AG09309 (cell line): ENCODE measurements at regions not wholly inside any gene's neighbourhood (a gene's known extent, or its start where the extent isn't known, plus 50 kb on each side); places are given as distances from the start of the nearest gene placed in this dataset.
A peak's percentile ranks its signal among the peaks of the same experiment; 100 is the strongest.
"Not testable (repeated sequence)": the region's sequence is repeated elsewhere in the genome, so short reads cannot be mapped to it uniquely, and the experiment has no call there.

ENCODE experiments used
- DNase-seq: peaks from one replicate; pipeline ENCODE4 v3.0.0-alpha.2; 2010; ENCODE audit warnings: low read depth
- H3K4me3 ChIP-seq: 2 replicates; pipeline ENCODE4 v1.5.1; 2011; ENCODE audit warnings: mild to moderate bottlenecking, low read depth, low read length, moderate library complexity; ENCODE audit not compliant: control insufficient read depth
- TF ChIP-seq, protein P1 (sequence below): IDR thresholded peaks from 2 replicates; pipeline ENCODE4 v1.5.1; 2011; ENCODE audit warnings: mild to moderate bottlenecking, low read depth, low read length, inconsistent platforms; ENCODE audit not compliant: insufficient read depth, control insufficient read depth; ENCODE audit errors: missing control alignments

DNA sequence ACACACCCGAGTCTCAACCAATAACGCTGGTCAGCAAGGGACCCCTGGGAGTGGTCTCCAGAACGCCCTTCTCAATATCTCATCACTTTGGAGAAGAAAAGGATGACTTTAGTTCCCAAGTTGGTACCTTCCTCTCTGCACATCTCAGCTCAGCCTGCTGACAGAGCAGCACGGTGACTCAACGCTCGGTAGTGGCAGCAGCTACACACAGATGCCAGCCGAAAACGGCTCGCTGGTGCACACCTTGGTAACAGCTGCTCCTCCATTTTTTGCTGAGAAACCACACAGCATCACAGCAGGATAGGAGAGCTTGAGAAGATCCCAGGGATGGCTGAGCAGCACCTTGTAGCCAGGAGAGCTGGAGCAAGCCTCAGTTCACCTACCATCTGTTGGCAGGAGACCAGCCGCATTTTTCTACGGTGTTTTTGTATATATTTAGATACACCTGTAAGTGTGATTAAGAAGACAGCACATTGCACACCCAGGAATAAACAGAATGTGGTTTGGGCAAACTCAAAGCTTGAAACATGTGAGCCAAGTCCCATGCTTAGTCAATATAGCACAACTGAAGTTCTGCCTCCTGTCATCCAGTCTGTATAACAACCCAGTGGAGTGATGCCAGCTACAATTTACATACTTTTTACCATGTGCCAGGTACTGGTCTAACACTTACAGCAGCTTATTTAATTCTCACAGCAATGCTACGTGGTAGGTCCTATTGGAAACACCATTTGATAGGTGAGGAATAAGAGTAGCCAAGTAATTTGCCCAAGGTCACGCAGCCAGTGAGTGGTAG, 83.8 kb upstream of the ERCC4 start:
- TF ChIP-seq, protein P1, sequence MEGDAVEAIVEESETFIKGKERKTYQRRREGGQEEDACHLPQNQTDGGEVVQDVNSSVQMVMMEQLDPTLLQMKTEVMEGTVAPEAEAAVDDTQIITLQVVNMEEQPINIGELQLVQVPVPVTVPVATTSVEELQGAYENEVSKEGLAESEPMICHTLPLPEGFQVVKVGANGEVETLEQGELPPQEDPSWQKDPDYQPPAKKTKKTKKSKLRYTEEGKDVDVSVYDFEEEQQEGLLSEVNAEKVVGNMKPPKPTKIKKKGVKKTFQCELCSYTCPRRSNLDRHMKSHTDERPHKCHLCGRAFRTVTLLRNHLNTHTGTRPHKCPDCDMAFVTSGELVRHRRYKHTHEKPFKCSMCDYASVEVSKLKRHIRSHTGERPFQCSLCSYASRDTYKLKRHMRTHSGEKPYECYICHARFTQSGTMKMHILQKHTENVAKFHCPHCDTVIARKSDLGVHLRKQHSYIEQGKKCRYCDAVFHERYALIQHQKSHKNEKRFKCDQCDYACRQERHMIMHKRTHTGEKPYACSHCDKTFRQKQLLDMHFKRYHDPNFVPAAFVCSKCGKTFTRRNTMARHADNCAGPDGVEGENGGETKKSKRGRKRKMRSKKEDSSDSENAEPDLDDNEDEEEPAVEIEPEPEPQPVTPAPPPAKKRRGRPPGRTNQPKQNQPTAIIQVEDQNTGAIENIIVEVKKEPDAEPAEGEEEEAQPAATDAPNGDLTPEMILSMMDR = no peak
- H3K4me3 ChIP-seq = no peak overlapping the region
- no peak for DNase-seq

DNA sequence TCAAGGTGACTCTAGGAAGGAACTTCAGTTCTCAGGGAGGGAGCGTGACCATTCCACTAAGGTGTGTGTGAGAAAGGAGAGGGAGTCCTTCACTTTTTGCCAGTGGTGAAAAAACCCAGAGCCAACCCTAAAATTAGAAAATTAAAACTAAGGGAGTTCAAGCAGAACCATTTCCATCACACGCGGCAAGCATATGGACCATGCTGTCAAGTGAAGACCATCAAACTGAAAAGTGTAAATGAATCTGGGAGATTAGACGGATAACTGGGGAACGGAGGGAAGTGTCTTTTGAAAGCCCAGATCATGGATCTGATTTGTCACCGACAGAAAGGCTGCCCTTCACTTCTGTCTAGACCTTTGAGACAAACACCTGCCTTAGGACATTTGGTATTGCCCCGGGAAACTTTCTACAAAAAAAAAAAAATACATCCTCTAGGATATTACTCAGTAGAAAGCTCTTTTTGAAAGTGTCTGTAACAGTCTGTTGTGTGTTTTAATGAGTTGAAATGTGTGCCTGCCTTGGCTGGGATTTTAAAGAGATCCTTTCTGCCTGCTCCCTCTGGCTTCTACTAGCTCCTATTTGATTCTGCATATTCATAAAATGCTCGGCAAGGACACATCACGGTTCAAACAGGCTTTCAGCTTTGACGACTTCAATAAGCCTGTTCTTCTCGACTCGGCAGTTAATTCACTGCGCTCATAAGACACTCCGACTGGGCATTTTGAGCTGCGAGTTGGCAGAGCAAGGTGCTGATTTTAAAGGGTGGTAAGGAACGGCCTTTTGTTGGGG, 81.4 kb upstream of the ERCC4 start:
- no peak overlapping the region for H3K4me3 ChIP-seq
- DNase-seq = no peak
- TF ChIP-seq, protein P1 = no peak

DNA sequence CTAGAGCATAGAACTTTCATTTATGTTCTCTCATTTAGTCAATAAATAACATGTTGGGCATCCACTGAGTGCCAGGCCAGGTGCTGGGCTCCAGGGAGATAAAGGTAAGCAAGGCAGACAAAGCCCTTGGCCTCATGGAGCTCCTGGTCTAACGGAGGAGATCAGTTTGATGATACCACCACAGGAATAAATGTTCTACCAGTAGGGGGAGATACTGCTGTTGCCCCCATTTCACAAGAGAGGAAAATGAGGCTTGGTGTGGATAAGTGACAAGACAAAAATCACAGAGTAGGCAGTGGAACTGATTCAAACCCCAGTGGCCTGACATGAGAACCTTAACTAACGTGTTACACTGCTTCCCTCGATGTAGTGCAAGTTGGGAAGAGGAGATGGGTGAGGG, 80.4 kb upstream of the ERCC4 start:
- H3K4me3 ChIP-seq = no peak overlapping the region
- TF ChIP-seq, protein P1 = peak; percentile 5
- DNase-seq = no peak

DNA sequence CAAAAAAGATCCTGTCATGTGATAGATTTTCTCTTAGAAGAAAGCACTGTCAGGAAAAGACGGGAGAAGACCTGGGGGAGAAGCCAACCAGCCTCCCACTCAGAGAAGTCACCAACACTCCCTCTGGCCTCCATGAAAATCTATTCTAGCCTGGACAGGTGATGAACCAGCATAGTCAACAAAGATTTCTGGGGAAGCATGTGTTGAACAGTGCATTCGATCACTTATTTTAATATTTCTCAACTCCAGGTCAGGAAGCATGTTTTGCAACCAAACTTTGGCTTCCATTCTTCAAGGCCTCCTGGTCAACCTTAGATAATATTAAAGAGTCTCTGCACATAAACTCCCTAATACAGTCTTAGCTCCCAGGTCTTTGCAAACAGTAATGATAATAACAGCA, 74.7 kb upstream of the ERCC4 start:
- H3K4me3 ChIP-seq = no peak overlapping the region
- no peak for DNase-seq
- TF ChIP-seq, protein P1 = no peak

DNA sequence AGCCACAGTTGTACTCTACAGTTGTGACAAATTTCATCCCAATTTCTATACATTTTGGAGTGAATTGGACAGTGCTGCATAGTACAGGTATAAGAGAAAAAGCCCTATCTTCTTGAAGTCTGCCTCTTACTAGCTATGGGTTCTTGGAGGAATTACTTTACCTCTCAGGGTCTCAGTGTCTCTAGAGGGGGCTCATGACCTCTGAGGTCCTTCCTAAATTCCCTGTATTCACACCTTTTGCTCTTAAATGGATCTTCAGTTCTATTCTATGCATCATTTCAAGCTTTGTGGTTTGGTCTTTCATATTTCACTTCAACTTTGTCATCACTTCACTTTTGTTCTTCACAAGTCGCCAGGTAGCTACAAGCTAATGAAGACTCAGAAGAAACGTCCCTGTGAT, 71.2 kb upstream of the ERCC4 start:
- H3K4me3 ChIP-seq = no peak overlapping the region
- TF ChIP-seq, protein P1 = no peak
- DNase-seq = no peak

DNA sequence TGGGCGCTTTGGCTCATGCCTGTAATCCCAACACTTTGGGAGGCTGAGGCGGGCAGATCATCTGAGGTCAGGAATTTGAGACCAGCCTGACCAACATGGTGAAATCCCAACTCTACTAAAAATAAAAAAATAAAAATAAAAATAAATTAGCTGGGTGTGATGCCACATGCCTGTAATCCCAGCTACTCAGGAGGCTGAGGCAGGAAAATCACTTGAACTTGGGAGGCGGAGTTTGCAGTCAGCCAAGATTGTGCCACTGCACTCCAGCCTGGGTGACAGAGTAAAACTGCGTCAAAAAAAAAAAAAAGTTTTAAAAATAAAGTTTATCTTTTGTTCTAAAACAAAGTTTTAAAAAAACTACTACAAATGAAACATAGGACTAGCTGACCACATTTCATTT, 69.8 kb upstream of the ERCC4 start:
- DNase-seq = not testable (repeated sequence)

DNA sequence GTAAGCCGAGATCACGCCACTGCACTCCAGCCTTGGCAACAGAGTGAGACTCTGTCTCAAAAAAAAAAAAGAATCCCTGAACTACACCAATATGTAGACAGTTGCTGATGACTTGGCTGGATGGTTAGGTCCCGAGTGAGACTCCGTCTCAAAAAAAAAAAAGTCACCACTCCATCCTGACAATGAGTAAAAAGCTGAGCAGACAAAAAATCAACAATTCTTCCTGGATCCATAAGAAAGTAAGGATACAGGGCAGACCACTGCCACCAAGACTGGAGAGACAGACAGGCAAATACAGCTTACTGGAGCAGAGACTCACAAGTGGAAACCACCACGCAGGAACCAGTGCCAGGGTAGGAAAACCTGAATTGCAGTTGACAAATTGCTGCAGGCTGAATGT, 67.1 kb upstream of the ERCC4 start:
- TF ChIP-seq, protein P1 = no peak
- H3K4me3 ChIP-seq = no peak overlapping the region
- no peak for DNase-seq

More for the DNA sequence above, 69.8 kb upstream of the ERCC4 start:
- not testable (repeated sequence) for H3K4me3 ChIP-seq
